Kidney (tissue), 13 donors: ENCODE measurements at regions not wholly inside any gene's neighbourhood (a gene's known extent, or its start where the extent isn't known, plus 50 kb on each side); places are given as distances from the start of the nearest gene placed in this dataset.

ENCODE experiments used
- DNase-seq, 5 donors: peaks; one replicate each; pipeline ENCODE4 v3.0.0-alpha.2; 2013 to 2020
- FAIRE-seq: peaks from 2 replicates; lab custom pipeline; 2012; peaks lifted over from hg19 to GRCh38; lab: Jason Lieb, UNC
- H3K27ac ChIP-seq, 2 donors: one replicate each; pipeline ENCODE4 v1.7.0; 2013; ENCODE audit warnings: low read depth in 2 of 2, low read length in 2 of 2, inconsistent platforms in 1 of 2
- H3K27me3 ChIP-seq: one replicate; pipeline ENCODE4 v1.7.1; 2013; ENCODE audit warnings: low read length, inconsistent platforms; ENCODE audit not compliant: control insufficient read depth, insufficient read depth
- H3K36me3 ChIP-seq, 3 donors: one replicate each; pipeline versions ENCODE4 v1.7.0 to v1.7.1; 2013; ENCODE audit warnings: low read length in 3 of 3, control low read depth in 1 of 3, inconsistent platforms in 1 of 3; ENCODE audit not compliant: insufficient read depth in 3 of 3, control insufficient read depth in 2 of 3
- H3K4me1 ChIP-seq, 3 donors: one replicate each; pipeline versions ENCODE4 v1.7.0 to v1.7.1; 2013; ENCODE audit warnings: low read length in 3 of 3, inconsistent platforms in 1 of 3, low read depth in 1 of 3; ENCODE audit not compliant: control insufficient read depth in 2 of 3, insufficient read depth in 2 of 3
- H3K4me3 ChIP-seq, 3 donors: one replicate each; pipeline versions ENCODE4 v1.7.0 to v1.8.1; 2013; ENCODE audit warnings: low read length in 3 of 3, control low read depth in 1 of 3, inconsistent platforms in 1 of 3
- H3K9ac ChIP-seq, 3 donors: one replicate each; pipeline versions ENCODE4 v1.7.0 to v1.7.1; 2013; ENCODE audit warnings: low read length in 3 of 3, control low read depth in 1 of 3, inconsistent platforms in 1 of 3
- H3K9me3 ChIP-seq, 3 donors: one replicate each; pipeline versions ENCODE4 v1.7.0 to v1.7.1; 2013; ENCODE audit warnings: low read length in 3 of 3, control low read depth in 1 of 3, inconsistent platforms in 1 of 3; ENCODE audit not compliant: control insufficient read depth in 2 of 3, insufficient read depth in 1 of 3
- CTCF ChIP-seq: IDR thresholded peaks from 3 replicates; pipeline ENCODE4 v1.5.1; 2012; ENCODE audit warnings: mild to moderate bottlenecking, moderate library complexity, borderline replicate concordance; ENCODE audit not compliant: insufficient read depth; ENCODE audit errors: extremely low read depth
- intact Hi-C: fragments of 100-400 bp; cut with DNase I; formaldehyde crosslinking; loops from one replicate; pipeline ENCODE4 v1.11.1; 2022
- donor health status: control.
- donor health status: control.
- donor health status: control.
- donor health status: control.
- donor health status: control.
- donor health status: DM: yes; HTN: yes; CAD: no.
- donor health status: Normal renal cell carcinoma (clear cell type).

GRCh38 chr1:59013928-59014279 is 230.1 kb upstream of the JUN start:
- intact Hi-C loops: no loop called here
- TF ChIP-seq CTCF: no peak
- Histone ChIP-seq H3K36me3 (no peaks in the 10 kb centered on the region), H3K27ac (peak overlapping the region; percentile 86 to 96), H3K4me3 (peak overlapping the region in 2 of 3 donors; percentile 36 to 44), H3K9me3 (no peaks in the 10 kb centered on the region), H3K27me3 (no peaks in the 10 kb centered on the region), H3K9ac (peak overlapping the region in 2 of 3 donors; percentile 44 to 71), H3K4me1 (peaks cover 6 to 17% (median 15%) of the 10 kb centered on the region in 3 donors)
- FAIRE-seq: no peak
- DNase-seq: no peak

- H3K27ac ChIP-seq: peak overlapping the region in 1 of 2 donors; percentile 96
- H3K4me1 ChIP-seq: peaks cover 6 to 17% (median 17%) of the 10 kb centered on the region in 3 donors
- FAIRE-seq: no peak
Observed at GRCh38 chr1:59014827-59015226, 231.0 kb upstream of the JUN start.

GRCh38 chr1:59015708-59016107 is 231.9 kb upstream of the JUN start:
- H3K36me3 ChIP-seq: no peaks in the 10 kb centered on the region
- DNase-seq (no peak), FAIRE-seq (no peak)
- intact Hi-C loops: no loop called here
- no peaks in the 10 kb centered on the region for H3K27me3 ChIP-seq
- H3K27ac ChIP-seq: no peak overlapping the region
- TF ChIP-seq CTCF: no peak
- no peak overlapping the region for H3K4me3 ChIP-seq
- no peaks in the 10 kb centered on the region for H3K9me3 ChIP-seq
- H3K4me1 ChIP-seq: peaks cover 6 to 22% (median 17%) of the 10 kb centered on the region in 3 donors
- H3K9ac ChIP-seq: no peak overlapping the region

More at GRCh38 chr1:59014827-59015226, 231.0 kb upstream of the JUN start:
- H3K27me3 ChIP-seq: no peaks in the 10 kb centered on the region
- DNase-seq: no peak
- intact Hi-C loops: no loop called here
- no peak for TF ChIP-seq CTCF
- H3K36me3 ChIP-seq: no peaks in the 10 kb centered on the region
- no peaks in the 10 kb centered on the region for H3K9me3 ChIP-seq
- H3K4me3 ChIP-seq: no peak overlapping the region
- H3K9ac ChIP-seq: no peak overlapping the region

- H3K27me3 ChIP-seq: no peaks in the 10 kb centered on the region
- H3K9me3 ChIP-seq: no peaks in the 10 kb centered on the region
- H3K9ac ChIP-seq: no peak overlapping the region
- no peak for TF ChIP-seq CTCF
- FAIRE-seq (no peak), DNase-seq (no peak)
- no peaks in the 10 kb centered on the region for H3K36me3 ChIP-seq
- peaks cover 6 to 22% (median 17%) of the 10 kb centered on the region in 3 donors for H3K4me1 ChIP-seq
- peak overlapping the region in 1 of 2 donors; percentile 7 for H3K27ac ChIP-seq
- intact Hi-C loops: no loop called here
- H3K4me3 ChIP-seq: no peak overlapping the region
Observed at GRCh38 chr1:59016390-59016789, 232.5 kb upstream of the JUN start.
